Erythroblast (primary cell): ENCODE measurements at regions not wholly inside any gene's neighbourhood (a gene's known extent, or its start where the extent isn't known, plus 50 kb on each side); places are given as distances from the start of the nearest gene placed in this dataset.

ENCODE experiments used
- GATA1 ChIP-seq: IDR thresholded peaks from 2 replicates; pipeline ENCODE4 v1.6.1; 2011; ENCODE audit warnings: low read depth, mild to moderate bottlenecking, control low read depth, low read length, moderate library complexity
- POLR2A ChIP-seq: IDR thresholded peaks from 2 replicates; pipeline ENCODE4 v1.6.1; 2011; ENCODE audit warnings: mild to moderate bottlenecking, low read length

GRCh38 chr12:67876305-67876915 is 112.8 kb upstream of the IFNG-AS1 start:
- no peak for TF ChIP-seq POLR2A
- no peak for TF ChIP-seq GATA1
